ENCODE measurements at regions not wholly inside any gene's neighbourhood (a gene's known extent, or its start where the extent isn't known, plus 50 kb on each side); places are given as distances from the start of the nearest gene placed in this dataset.

DNA sequence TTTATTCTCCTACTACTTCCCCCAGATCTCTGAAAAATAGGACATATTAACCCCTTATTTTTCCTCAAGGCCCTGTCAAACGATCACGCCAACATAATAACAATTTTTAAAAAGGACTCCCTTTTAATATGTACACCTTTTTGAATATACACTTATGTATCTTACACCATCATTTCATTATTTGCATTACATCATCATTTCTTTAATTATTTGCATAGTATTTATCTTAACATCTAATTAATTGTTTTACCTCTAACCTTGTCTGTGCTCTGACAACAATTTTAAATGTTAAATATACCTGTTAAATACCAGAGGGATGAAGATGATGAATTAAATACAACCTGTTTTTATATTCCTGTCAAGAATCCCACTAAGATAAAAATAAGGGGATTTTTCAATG, 432.2 kb downstream of the PTPRC start:
- no peak for TF ChIP-seq ZNF146 (tag by site-specific recombination; IDR thresholded peaks at IDR 0.05)
- TF ChIP-seq ZNF501 (tag by site-specific recombination; IDR thresholded peaks at IDR 0.05), result no peak
- TF ChIP-seq, protein P1, sequence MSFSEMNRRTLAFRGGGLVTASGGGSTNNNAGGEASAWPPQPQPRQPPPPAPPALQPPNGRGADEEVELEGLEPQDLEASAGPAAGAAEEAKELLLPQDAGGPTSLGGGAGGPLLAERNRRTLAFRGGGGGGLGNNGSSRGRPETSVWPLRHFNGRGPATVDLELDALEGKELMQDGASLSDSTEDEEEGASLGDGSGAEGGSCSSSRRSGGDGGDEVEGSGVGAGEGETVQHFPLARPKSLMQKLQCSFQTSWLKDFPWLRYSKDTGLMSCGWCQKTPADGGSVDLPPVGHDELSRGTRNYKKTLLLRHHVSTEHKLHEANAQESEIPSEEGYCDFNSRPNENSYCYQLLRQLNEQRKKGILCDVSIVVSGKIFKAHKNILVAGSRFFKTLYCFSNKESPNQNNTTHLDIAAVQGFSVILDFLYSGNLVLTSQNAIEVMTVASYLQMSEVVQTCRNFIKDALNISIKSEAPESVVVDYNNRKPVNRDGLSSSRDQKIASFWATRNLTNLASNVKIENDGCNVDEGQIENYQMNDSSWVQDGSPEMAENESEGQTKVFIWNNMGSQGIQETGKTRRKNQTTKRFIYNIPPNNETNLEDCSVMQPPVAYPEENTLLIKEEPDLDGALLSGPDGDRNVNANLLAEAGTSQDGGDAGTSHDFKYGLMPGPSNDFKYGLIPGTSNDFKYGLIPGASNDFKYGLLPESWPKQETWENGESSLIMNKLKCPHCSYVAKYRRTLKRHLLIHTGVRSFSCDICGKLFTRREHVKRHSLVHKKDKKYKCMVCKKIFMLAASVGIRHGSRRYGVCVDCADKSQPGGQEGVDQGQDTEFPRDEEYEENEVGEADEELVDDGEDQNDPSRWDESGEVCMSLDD (tag by site-specific recombination; IDR thresholded peaks at IDR 0.05), result no peak
- TF ChIP-seq, protein P2, sequence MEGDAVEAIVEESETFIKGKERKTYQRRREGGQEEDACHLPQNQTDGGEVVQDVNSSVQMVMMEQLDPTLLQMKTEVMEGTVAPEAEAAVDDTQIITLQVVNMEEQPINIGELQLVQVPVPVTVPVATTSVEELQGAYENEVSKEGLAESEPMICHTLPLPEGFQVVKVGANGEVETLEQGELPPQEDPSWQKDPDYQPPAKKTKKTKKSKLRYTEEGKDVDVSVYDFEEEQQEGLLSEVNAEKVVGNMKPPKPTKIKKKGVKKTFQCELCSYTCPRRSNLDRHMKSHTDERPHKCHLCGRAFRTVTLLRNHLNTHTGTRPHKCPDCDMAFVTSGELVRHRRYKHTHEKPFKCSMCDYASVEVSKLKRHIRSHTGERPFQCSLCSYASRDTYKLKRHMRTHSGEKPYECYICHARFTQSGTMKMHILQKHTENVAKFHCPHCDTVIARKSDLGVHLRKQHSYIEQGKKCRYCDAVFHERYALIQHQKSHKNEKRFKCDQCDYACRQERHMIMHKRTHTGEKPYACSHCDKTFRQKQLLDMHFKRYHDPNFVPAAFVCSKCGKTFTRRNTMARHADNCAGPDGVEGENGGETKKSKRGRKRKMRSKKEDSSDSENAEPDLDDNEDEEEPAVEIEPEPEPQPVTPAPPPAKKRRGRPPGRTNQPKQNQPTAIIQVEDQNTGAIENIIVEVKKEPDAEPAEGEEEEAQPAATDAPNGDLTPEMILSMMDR (tag by site-specific recombination; IDR thresholded peaks at IDR 0.05), result no peak
- no peak for TF ChIP-seq ZNF423 (tag by site-specific recombination; IDR thresholded peaks at IDR 0.05)
- no peak for TF ChIP-seq TCF7L2 (IDR thresholded peaks at IDR 0.05; ENCODE audit: borderline replicate concordance, low read depth, low read length)
- TF ChIP-seq ZNF292 (tag by site-specific recombination; IDR thresholded peaks at IDR 0.05; ENCODE audit: borderline replicate concordance, low read depth), result no peak
- no peak for TF ChIP-seq ZFP37 (tag by site-specific recombination; IDR thresholded peaks at IDR 0.05)
- TF ChIP-seq ZNF248 (tag by site-specific recombination; IDR thresholded peaks at IDR 0.05), result no peak
- TF ChIP-seq, protein P3, sequence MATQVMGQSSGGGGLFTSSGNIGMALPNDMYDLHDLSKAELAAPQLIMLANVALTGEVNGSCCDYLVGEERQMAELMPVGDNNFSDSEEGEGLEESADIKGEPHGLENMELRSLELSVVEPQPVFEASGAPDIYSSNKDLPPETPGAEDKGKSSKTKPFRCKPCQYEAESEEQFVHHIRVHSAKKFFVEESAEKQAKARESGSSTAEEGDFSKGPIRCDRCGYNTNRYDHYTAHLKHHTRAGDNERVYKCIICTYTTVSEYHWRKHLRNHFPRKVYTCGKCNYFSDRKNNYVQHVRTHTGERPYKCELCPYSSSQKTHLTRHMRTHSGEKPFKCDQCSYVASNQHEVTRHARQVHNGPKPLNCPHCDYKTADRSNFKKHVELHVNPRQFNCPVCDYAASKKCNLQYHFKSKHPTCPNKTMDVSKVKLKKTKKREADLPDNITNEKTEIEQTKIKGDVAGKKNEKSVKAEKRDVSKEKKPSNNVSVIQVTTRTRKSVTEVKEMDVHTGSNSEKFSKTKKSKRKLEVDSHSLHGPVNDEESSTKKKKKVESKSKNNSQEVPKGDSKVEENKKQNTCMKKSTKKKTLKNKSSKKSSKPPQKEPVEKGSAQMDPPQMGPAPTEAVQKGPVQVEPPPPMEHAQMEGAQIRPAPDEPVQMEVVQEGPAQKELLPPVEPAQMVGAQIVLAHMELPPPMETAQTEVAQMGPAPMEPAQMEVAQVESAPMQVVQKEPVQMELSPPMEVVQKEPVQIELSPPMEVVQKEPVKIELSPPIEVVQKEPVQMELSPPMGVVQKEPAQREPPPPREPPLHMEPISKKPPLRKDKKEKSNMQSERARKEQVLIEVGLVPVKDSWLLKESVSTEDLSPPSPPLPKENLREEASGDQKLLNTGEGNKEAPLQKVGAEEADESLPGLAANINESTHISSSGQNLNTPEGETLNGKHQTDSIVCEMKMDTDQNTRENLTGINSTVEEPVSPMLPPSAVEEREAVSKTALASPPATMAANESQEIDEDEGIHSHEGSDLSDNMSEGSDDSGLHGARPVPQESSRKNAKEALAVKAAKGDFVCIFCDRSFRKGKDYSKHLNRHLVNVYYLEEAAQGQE (tag by site-specific recombination; IDR thresholded peaks at IDR 0.05), result no peak

Measured in HEK293 (cell line).